Skeletal muscle satellite cell (primary cell): ENCODE measurements at regions not wholly inside any gene's neighbourhood (a gene's known extent, or its start where the extent isn't known, plus 50 kb on each side); places are given as distances from the start of the nearest gene placed in this dataset.
"Not testable (repeated sequence)": the region's sequence is repeated elsewhere in the genome, so short reads cannot be mapped to it uniquely, and the experiment has no call there.

Experiments
- H3K27me3 ChIP-seq: 2 replicates; pipeline ENCODE4 v1.7.0; 2013; ENCODE audit warnings: low read length; ENCODE audit not compliant: control insufficient read depth, insufficient read depth
- H3K36me3 ChIP-seq: 2 replicates; pipeline ENCODE4 v1.7.0; 2013; ENCODE audit warnings: mild to moderate bottlenecking, control low read depth, low read length; ENCODE audit not compliant: insufficient read depth
- H3K4me1 ChIP-seq: 2 replicates; pipeline ENCODE4 v1.7.0; 2013; ENCODE audit warnings: low read length; ENCODE audit not compliant: control insufficient read depth, insufficient read depth
- H3K4me2 ChIP-seq: 2 replicates; pipeline ENCODE4 v1.7.0; 2013; ENCODE audit warnings: mild to moderate bottlenecking, low read length
- H3K4me3 ChIP-seq: 2 replicates; pipeline ENCODE4 v1.7.0; 2013; ENCODE audit warnings: low read length
- H3K9ac ChIP-seq: 2 replicates; pipeline ENCODE4 v1.7.0; 2013; ENCODE audit warnings: mild to moderate bottlenecking, low read depth, low read length, moderate library complexity
- H3K9me3 ChIP-seq: replicated peaks from 2 replicates; pipeline ENCODE4 v1.7.0; 2013; ENCODE audit warnings: mild to moderate bottlenecking, control low read depth, low read length

GRCh38 chr20:48382304-48382703 is 445.5 kb downstream of the PREX1 start:
- Histone ChIP-seq H3K4me3 (no peak overlapping the region), H3K4me1 (no peaks in the 10 kb centered on the region), H3K9ac (no peak overlapping the region), H3K4me2 (no peak overlapping the region), H3K36me3 (no peaks in the 10 kb centered on the region), H3K27me3 (no peaks in the 10 kb centered on the region), H3K9me3 (no peaks in the 10 kb centered on the region)

GRCh38 chr20:48381353-48382120 is 446.3 kb downstream of the PREX1 start:
- H3K36me3 ChIP-seq, result no peaks in the 10 kb centered on the region
- no peaks in the 10 kb centered on the region for H3K27me3 ChIP-seq
- H3K4me2 ChIP-seq, result no peak overlapping the region
- no peak overlapping the region for H3K9ac ChIP-seq
- no peak overlapping the region for H3K4me3 ChIP-seq
- no peaks in the 10 kb centered on the region for H3K4me1 ChIP-seq
- no peaks in the 10 kb centered on the region for H3K9me3 ChIP-seq

GRCh38 chr20:48380661-48381060 is 447.1 kb downstream of the PREX1 start:
- Histone ChIP-seq H3K36me3 (no peaks in the 10 kb centered on the region), H3K9ac (no peak overlapping the region), H3K4me3 (no peak overlapping the region)

GRCh38 chr20:48378976-48379675 is 448.7 kb downstream of the PREX1 start:
- no peaks in the 10 kb centered on the region for H3K36me3 ChIP-seq
- no peaks in the 10 kb centered on the region for H3K27me3 ChIP-seq
- H3K4me2 ChIP-seq, result no peak overlapping the region
- no peaks in the 10 kb centered on the region for H3K4me1 ChIP-seq
- no peak overlapping the region for H3K9ac ChIP-seq
- H3K4me3 ChIP-seq, result no peak overlapping the region
- no peaks in the 10 kb centered on the region for H3K9me3 ChIP-seq

More at GRCh38 chr20:48380661-48381060, 447.1 kb downstream of the PREX1 start:
- no peak overlapping the region for H3K4me2 ChIP-seq
- no peaks in the 10 kb centered on the region for H3K9me3 ChIP-seq
- no peaks in the 10 kb centered on the region for H3K27me3 ChIP-seq
- no peaks in the 10 kb centered on the region for H3K4me1 ChIP-seq

- H3K9ac ChIP-seq, result no peak overlapping the region
- no peaks in the 10 kb centered on the region for H3K4me1 ChIP-seq
- no peaks in the 10 kb centered on the region for H3K27me3 ChIP-seq
- no peaks in the 10 kb centered on the region for H3K9me3 ChIP-seq
- no peak overlapping the region for H3K4me2 ChIP-seq
- no peak overlapping the region for H3K4me3 ChIP-seq
- no peaks in the 10 kb centered on the region for H3K36me3 ChIP-seq
These were observed 449.9 kb downstream of the PREX1 start for GRCh38 chr20:48377940-48378339.

GRCh38 chr20:48375804-48376203 is 452.0 kb downstream of the PREX1 start:
- no peak overlapping the region for H3K4me3 ChIP-seq
- no peaks in the 10 kb centered on the region for H3K9me3 ChIP-seq
- H3K4me1 ChIP-seq, result no peaks in the 10 kb centered on the region
- H3K36me3 ChIP-seq, result no peaks in the 10 kb centered on the region
- H3K9ac ChIP-seq, result no peak overlapping the region
- H3K27me3 ChIP-seq, result peaks cover 4% of the 10 kb centered on the region
- no peak overlapping the region for H3K4me2 ChIP-seq

- Histone ChIP-seq H3K27me3 (peaks cover 11% of the 10 kb centered on the region), H3K4me3 (no peak overlapping the region), H3K4me1 (no peaks in the 10 kb centered on the region), H3K4me2 (no peak overlapping the region), H3K9ac (no peak overlapping the region), H3K9me3 (no peaks in the 10 kb centered on the region), H3K36me3 (no peaks in the 10 kb centered on the region)
These were observed 452.7 kb downstream of the PREX1 start for GRCh38 chr20:48374991-48375595.

- not testable (repeated sequence) for H3K9ac ChIP-seq
These were observed 453.5 kb downstream of the PREX1 start for GRCh38 chr20:48374031-48374907.

GRCh38 chr20:48373555-48373934 is 454.3 kb downstream of the PREX1 start:
- no peak overlapping the region for H3K9ac ChIP-seq
- H3K9me3 ChIP-seq, result no peaks in the 10 kb centered on the region
- no peaks in the 10 kb centered on the region for H3K4me1 ChIP-seq
- no peaks in the 10 kb centered on the region for H3K36me3 ChIP-seq
- no peak overlapping the region for H3K4me2 ChIP-seq
- H3K4me3 ChIP-seq, result no peak overlapping the region
- peaks cover 16% of the 10 kb centered on the region for H3K27me3 ChIP-seq

More at GRCh38 chr20:48374031-48374907, 453.5 kb downstream of the PREX1 start:
- H3K36me3 ChIP-seq, H3K4me3 ChIP-seq, H3K4me2 ChIP-seq, H3K4me1 ChIP-seq, H3K9me3 ChIP-seq: not testable (repeated sequence)
- H3K27me3 ChIP-seq, result peaks cover 12% of the 10 kb centered on the region

GRCh38 chr20:48372851-48373554 is 454.8 kb downstream of the PREX1 start:
- H3K4me2 ChIP-seq, H3K4me1 ChIP-seq, H3K9ac ChIP-seq, H3K4me3 ChIP-seq, H3K9me3 ChIP-seq, H3K36me3 ChIP-seq: not testable (repeated sequence)
- peaks cover 16% of the 10 kb centered on the region for H3K27me3 ChIP-seq
